HEK293 (cell line): ENCODE measurements at regions not wholly inside any gene's neighbourhood (a gene's known extent, or its start where the extent isn't known, plus 50 kb on each side); places are given as distances from the start of the nearest gene placed in this dataset.

ENCODE experiments used
- CTCF ChIA-PET: fragments of 350-600 bp; formaldehyde crosslinking; extraction: SDS; loops from one replicate; lab custom pipeline; 2021; ENCODE audit warnings: antibody characterized with exemption; lab: Yijun Ruan, JAX
- POLR2A ChIA-PET: fragments of 300-600 bp; formaldehyde crosslinking; extraction: SDS; loops from one replicate; lab custom pipeline; 2020; ENCODE audit warnings: antibody characterized with exemption, inconsistent platforms; lab: Yijun Ruan, JAX
- H3K27ac ChIP-seq: fragments of 200-500 bp; sonication (Bioruptor generic); 2 replicates; pipeline ENCODE4 v1.5.1; 2014; ENCODE audit warnings: low read depth, low read length, control low read depth, inconsistent platforms; ENCODE audit errors: extremely low read depth
- H3K36me3 ChIP-seq, 2 experiments: fragments of 200-500 bp in 1 of 2; sonication (Bioruptor generic) in 1 of 2; 1 replicate in 1 of 2; 2 replicates in 1 of 2; pipeline ENCODE4 v1.5.1; 2014 to 2017; ENCODE audit warnings: inconsistent platforms in 2 of 2, low read length in 2 of 2; ENCODE audit not compliant: control insufficient read depth in 2 of 2, insufficient read depth in 1 of 2
- H3K4me1 ChIP-seq: fragments of 200-500 bp; sonication (Bioruptor generic); 2 replicates; pipeline ENCODE4 v1.5.1; 2014; ENCODE audit warnings: mild to moderate bottlenecking, low read length, inconsistent platforms; ENCODE audit not compliant: control insufficient read depth, insufficient read depth
- H3K4me3 ChIP-seq: 2 replicates; pipeline ENCODE4 v1.5.1; 2011; ENCODE audit warnings: low read depth, mild to moderate bottlenecking, control low read depth, low read length, moderate library complexity
- H3K9me3 ChIP-seq: fragments of 200-500 bp; sonication (Bioruptor generic); 2 replicates; pipeline ENCODE4 v1.5.1; 2014; ENCODE audit warnings: low read depth, low read length, inconsistent platforms; ENCODE audit not compliant: control insufficient read depth, insufficient read depth
- HOXC10 ChIP-seq: sonication (generic); formaldehyde crosslinking; IDR thresholded peaks from 2 replicates; pipeline ENCODE4 v1.8.1; 2023; ENCODE audit warnings: mild to moderate bottlenecking, missing genetic modification reagents
- KLF1 ChIP-seq: fragments of 450-650 bp; formaldehyde crosslinking; IDR thresholded peaks from 2 replicates; pipeline ENCODE4 v1.5.1; 2016; ENCODE audit warnings: missing biosample characterization, missing genetic modification characterization
- SCRT1 ChIP-seq: fragments of 450-650 bp; formaldehyde crosslinking; IDR thresholded peaks from 2 replicates; pipeline ENCODE4 v1.5.1; 2016; ENCODE audit warnings: missing biosample characterization, missing genetic modification characterization, borderline replicate concordance
- TCF7L2 ChIP-seq: IDR thresholded peaks from 2 replicates; pipeline ENCODE4 v1.6.1; 2011; ENCODE audit warnings: low read depth, mild to moderate bottlenecking, inconsistent platforms, low read length, moderate library complexity, borderline replicate concordance
- ZBTB7A ChIP-seq: fragments of 450-650 bp; formaldehyde crosslinking; IDR thresholded peaks from 2 replicates; pipeline ENCODE4 v1.5.1; 2016; ENCODE audit warnings: low read depth, missing biosample characterization, missing genetic modification characterization
- ZNF132 ChIP-seq: fragments of 450-650 bp; formaldehyde crosslinking; IDR thresholded peaks from 2 replicates; pipeline ENCODE4 v1.5.1; 2017; ENCODE audit warnings: missing biosample characterization, missing genetic modification characterization, borderline replicate concordance
- ZNF19 ChIP-seq: fragments of 450-650 bp; formaldehyde crosslinking; IDR thresholded peaks from 2 replicates; pipeline ENCODE4; 2016; ENCODE audit warnings: missing biosample characterization, missing genetic modification characterization, low read depth
- ZNF23 ChIP-seq: fragments of 450-650 bp; formaldehyde crosslinking; IDR thresholded peaks from 2 replicates; pipeline ENCODE4 v1.5.1; 2016; ENCODE audit warnings: missing biosample characterization, missing genetic modification characterization, borderline replicate concordance
- ZNF354C ChIP-seq: fragments of 450-650 bp; formaldehyde crosslinking; IDR thresholded peaks from 2 replicates; pipeline ENCODE4 v1.5.1; 2016; ENCODE audit warnings: missing biosample characterization, missing genetic modification characterization, low read depth, borderline replicate concordance
- ZNF530 ChIP-seq: fragments of 450-650 bp; formaldehyde crosslinking; IDR thresholded peaks from 2 replicates; pipeline ENCODE4 v1.5.1; 2016; ENCODE audit warnings: low read depth, missing biosample characterization, missing genetic modification characterization
- ZNF670 ChIP-seq: fragments of 450-650 bp; formaldehyde crosslinking; IDR thresholded peaks from 2 replicates; pipeline ENCODE4 v1.5.1; 2016; ENCODE audit warnings: missing biosample characterization, missing genetic modification characterization, low read depth
- ZNF777 ChIP-seq: fragments of 450-650 bp; formaldehyde crosslinking; IDR thresholded peaks from 2 replicates; pipeline ENCODE4 v1.5.1; 2017; ENCODE audit warnings: missing biosample characterization, missing genetic modification characterization, borderline replicate concordance
- ZSCAN23 ChIP-seq: fragments of 450-650 bp; formaldehyde crosslinking; IDR thresholded peaks from 2 replicates; pipeline ENCODE4 v1.5.1; 2016; ENCODE audit warnings: missing biosample characterization, missing genetic modification characterization
- TF ChIP-seq, protein P1 (sequence below): fragments of 450-650 bp; formaldehyde crosslinking; IDR thresholded peaks from 2 replicates; pipeline ENCODE4 v1.5.1; 2016; ENCODE audit warnings: missing biosample characterization, missing genetic modification characterization
- TF ChIP-seq, protein P2 (sequence below): fragments of 450-650 bp; IDR thresholded peaks from 2 replicates; pipeline ENCODE4 v1.5.1; 2018; ENCODE audit warnings: missing biosample characterization, missing genetic modification characterization
- TF ChIP-seq, protein P3 (sequence below): fragments of 450-650 bp; formaldehyde crosslinking; IDR thresholded peaks from 2 replicates; pipeline ENCODE4 v1.5.1; 2017; ENCODE audit warnings: missing biosample characterization, missing genetic modification characterization
- TF ChIP-seq, protein P4 (sequence below): fragments of 450-650 bp; formaldehyde crosslinking; IDR thresholded peaks from 2 replicates; pipeline ENCODE4 v1.5.1; 2016; ENCODE audit warnings: missing biosample characterization, missing genetic modification characterization
- TF ChIP-seq, protein P5 (sequence below): fragments of 450-650 bp; formaldehyde crosslinking; IDR thresholded peaks from 2 replicates; pipeline ENCODE4 v1.5.1; 2016; ENCODE audit warnings: missing biosample characterization, missing genetic modification characterization
- TF ChIP-seq, protein P6 (sequence below): fragments of 450-650 bp; formaldehyde crosslinking; IDR thresholded peaks from 2 replicates; pipeline ENCODE4 v1.5.0; 2017; ENCODE audit warnings: missing biosample characterization, missing genetic modification characterization, borderline replicate concordance

DNA sequence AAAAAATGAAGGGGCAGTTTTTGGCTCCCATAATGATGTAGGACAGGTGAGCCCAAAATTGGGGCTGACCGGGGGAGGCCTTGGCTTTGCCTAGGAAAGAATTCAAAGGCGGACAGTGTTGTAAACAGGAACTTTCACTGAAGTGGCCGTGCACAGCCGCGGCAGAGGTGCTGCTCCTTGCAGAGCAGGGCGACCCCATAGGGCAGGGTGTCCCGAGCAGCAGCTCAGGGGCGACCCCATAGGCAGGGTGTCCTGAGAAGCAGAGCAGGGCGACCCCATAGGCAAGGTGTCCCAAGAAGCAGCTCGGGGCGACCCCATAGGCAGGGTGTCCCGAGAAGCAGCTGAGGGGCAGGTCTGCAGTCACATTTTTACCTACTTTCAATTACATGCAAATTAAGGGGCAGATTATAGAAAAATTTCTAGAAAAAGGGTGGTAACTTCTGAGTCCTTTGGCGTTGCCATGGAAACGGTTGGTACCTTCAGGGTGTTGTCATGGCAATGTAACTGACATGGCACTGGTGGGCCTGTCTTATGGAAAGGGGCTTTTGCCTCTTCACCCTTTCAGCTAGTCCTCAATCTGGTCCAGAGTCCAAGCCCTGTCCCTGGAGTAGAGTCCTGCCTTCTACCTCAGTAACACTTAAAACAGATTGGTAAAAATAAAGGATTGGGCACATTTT lies 134.5 kb downstream of the FBXO15 start (continued):
- TF ChIP-seq ZSCAN23, result no peak
- TF ChIP-seq ZNF23 (tag by site-specific recombination), result no peak

DNA sequence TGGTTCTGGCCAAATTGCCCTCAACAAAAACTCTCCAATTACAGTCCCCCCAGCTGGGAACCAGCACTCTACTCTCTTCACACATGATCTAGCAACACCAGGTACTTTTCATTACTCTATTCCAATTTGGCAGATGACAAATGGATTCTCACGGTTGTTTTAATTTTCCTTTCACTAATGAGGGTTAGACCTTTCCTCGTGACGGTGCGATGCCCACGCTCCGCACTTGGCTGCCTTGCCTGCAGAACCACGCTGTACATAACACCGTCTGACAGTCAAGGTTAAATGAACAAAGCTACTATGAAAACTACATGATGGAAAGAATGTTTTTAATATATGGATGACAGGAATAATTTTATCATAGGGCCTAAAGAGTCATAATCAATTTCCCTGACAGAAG lies 141.5 kb downstream of the FBXO15 start:
- Histone ChIP-seq H3K4me1 (no peaks in the 10 kb centered on the region), H3K9me3 (no peaks in the 10 kb centered on the region), H3K4me3 (no peak overlapping the region), H3K36me3 (no peaks in the 10 kb centered on the region)
- CTCF ChIA-PET, result no interaction called here
- POLR2A ChIA-PET, result no interaction called here
- TF ChIP-seq, protein P1, sequence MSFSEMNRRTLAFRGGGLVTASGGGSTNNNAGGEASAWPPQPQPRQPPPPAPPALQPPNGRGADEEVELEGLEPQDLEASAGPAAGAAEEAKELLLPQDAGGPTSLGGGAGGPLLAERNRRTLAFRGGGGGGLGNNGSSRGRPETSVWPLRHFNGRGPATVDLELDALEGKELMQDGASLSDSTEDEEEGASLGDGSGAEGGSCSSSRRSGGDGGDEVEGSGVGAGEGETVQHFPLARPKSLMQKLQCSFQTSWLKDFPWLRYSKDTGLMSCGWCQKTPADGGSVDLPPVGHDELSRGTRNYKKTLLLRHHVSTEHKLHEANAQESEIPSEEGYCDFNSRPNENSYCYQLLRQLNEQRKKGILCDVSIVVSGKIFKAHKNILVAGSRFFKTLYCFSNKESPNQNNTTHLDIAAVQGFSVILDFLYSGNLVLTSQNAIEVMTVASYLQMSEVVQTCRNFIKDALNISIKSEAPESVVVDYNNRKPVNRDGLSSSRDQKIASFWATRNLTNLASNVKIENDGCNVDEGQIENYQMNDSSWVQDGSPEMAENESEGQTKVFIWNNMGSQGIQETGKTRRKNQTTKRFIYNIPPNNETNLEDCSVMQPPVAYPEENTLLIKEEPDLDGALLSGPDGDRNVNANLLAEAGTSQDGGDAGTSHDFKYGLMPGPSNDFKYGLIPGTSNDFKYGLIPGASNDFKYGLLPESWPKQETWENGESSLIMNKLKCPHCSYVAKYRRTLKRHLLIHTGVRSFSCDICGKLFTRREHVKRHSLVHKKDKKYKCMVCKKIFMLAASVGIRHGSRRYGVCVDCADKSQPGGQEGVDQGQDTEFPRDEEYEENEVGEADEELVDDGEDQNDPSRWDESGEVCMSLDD, result no peak
- TF ChIP-seq, all 188 proteins: peak for 0
- no peak overlapping the region for H3K27ac ChIP-seq

DNA sequence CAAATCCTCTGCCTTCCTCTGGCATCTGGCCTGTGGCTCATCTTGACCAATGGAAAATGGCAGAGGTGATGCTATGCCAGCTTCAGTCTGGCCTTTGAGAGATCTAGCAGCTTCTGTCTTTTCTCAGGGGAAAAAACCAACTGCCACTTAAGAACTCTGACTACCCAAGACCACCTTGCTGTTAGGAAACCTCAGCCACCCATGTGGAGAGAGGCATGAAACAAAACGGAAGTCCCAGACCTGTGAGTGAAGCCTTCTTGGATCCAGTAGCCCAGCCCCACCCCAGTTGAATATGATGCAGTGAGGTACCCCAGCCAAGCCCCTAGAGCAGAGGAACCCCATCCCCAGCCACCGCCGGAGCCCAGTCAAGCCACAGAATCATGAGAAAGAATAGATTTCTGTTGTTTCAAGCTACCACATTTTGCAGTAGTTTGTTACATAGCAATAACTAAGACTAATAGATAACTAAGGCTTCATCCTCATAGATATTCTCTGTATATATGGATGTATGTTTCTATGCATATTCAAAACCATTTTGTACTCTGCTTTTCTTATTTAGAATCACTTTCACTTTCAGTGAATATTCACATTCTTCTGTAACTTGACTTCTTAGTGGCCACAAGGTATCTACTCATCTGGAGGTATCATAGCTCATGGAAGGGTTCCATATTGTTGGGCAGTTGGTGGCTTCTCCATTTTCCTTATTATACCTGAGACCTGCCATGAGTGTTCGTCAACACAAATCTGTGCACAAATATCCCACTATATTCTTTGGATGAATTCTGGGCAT lies 142.1 kb downstream of the FBXO15 start:
- ChIA-PET POLR2A (no interaction called here), CTCF (no interaction called here)
- Histone ChIP-seq H3K27ac (no peak overlapping the region), H3K9me3 (no peaks in the 10 kb centered on the region), H3K4me3 (no peak overlapping the region), H3K4me1 (no peaks in the 10 kb centered on the region), H3K36me3 (no peaks in the 10 kb centered on the region)
- no peak for TF ChIP-seq TCF7L2
- no peak for TF ChIP-seq ZNF19 (tag by site-specific recombination)
- TF ChIP-seq SCRT1 (tag by site-specific recombination), result no peak
- TF ChIP-seq, protein P2, sequence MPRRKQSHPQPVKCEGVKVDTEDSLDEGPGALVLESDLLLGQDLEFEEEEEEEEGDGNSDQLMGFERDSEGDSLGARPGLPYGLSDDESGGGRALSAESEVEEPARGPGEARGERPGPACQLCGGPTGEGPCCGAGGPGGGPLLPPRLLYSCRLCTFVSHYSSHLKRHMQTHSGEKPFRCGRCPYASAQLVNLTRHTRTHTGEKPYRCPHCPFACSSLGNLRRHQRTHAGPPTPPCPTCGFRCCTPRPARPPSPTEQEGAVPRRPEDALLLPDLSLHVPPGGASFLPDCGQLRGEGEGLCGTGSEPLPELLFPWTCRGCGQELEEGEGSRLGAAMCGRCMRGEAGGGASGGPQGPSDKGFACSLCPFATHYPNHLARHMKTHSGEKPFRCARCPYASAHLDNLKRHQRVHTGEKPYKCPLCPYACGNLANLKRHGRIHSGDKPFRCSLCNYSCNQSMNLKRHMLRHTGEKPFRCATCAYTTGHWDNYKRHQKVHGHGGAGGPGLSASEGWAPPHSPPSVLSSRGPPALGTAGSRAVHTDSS, result no peak
- TF ChIP-seq KLF1, result no peak
- no peak for TF ChIP-seq ZNF132
- no peak for TF ChIP-seq ZNF530 (tag by site-specific recombination)
- TF ChIP-seq HOXC10, result no peak
- no peak for TF ChIP-seq ZNF354C (tag by site-specific recombination)
- TF ChIP-seq, protein P3, sequence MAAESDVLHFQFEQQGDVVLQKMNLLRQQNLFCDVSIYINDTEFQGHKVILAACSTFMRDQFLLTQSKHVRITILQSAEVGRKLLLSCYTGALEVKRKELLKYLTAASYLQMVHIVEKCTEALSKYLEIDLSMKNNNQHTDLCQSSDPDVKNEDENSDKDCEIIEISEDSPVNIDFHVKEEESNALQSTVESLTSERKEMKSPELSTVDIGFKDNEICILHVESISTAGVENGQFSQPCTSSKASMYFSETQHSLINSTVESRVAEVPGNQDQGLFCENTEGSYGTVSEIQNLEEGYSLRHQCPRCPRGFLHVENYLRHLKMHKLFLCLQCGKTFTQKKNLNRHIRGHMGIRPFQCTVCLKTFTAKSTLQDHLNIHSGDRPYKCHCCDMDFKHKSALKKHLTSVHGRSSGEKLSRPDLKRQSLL (tag by site-specific recombination), result no peak
- TF ChIP-seq, protein P4, sequence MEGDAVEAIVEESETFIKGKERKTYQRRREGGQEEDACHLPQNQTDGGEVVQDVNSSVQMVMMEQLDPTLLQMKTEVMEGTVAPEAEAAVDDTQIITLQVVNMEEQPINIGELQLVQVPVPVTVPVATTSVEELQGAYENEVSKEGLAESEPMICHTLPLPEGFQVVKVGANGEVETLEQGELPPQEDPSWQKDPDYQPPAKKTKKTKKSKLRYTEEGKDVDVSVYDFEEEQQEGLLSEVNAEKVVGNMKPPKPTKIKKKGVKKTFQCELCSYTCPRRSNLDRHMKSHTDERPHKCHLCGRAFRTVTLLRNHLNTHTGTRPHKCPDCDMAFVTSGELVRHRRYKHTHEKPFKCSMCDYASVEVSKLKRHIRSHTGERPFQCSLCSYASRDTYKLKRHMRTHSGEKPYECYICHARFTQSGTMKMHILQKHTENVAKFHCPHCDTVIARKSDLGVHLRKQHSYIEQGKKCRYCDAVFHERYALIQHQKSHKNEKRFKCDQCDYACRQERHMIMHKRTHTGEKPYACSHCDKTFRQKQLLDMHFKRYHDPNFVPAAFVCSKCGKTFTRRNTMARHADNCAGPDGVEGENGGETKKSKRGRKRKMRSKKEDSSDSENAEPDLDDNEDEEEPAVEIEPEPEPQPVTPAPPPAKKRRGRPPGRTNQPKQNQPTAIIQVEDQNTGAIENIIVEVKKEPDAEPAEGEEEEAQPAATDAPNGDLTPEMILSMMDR (tag by site-specific recombination), result no peak
- no peak for TF ChIP-seq ZBTB7A
- TF ChIP-seq, protein P5, sequence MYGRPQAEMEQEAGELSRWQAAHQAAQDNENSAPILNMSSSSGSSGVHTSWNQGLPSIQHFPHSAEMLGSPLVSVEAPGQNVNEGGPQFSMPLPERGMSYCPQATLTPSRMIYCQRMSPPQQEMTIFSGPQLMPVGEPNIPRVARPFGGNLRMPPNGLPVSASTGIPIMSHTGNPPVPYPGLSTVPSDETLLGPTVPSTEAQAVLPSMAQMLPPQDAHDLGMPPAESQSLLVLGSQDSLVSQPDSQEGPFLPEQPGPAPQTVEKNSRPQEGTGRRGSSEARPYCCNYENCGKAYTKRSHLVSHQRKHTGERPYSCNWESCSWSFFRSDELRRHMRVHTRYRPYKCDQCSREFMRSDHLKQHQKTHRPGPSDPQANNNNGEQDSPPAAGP (tag by site-specific recombination), result no peak
- TF ChIP-seq ZNF777, result no peak
- no peak for TF ChIP-seq ZNF670 (tag by site-specific recombination)
- TF ChIP-seq, protein P6, sequence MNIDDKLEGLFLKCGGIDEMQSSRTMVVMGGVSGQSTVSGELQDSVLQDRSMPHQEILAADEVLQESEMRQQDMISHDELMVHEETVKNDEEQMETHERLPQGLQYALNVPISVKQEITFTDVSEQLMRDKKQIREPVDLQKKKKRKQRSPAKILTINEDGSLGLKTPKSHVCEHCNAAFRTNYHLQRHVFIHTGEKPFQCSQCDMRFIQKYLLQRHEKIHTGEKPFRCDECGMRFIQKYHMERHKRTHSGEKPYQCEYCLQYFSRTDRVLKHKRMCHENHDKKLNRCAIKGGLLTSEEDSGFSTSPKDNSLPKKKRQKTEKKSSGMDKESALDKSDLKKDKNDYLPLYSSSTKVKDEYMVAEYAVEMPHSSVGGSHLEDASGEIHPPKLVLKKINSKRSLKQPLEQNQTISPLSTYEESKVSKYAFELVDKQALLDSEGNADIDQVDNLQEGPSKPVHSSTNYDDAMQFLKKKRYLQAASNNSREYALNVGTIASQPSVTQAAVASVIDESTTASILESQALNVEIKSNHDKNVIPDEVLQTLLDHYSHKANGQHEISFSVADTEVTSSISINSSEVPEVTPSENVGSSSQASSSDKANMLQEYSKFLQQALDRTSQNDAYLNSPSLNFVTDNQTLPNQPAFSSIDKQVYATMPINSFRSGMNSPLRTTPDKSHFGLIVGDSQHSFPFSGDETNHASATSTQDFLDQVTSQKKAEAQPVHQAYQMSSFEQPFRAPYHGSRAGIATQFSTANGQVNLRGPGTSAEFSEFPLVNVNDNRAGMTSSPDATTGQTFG, result no peak
